ENCODE measurements at regions not wholly inside any gene's neighbourhood (a gene's known extent, or its start where the extent isn't known, plus 50 kb on each side); places are given as distances from the start of the nearest gene placed in this dataset.

- no peak for TF ChIP-seq CTCF (IDR thresholded peaks at IDR 0.05; ENCODE audit: low read depth, low read length, missing input control)
- no peak for TF ChIP-seq REST (IDR thresholded peaks at IDR 0.05)
- no peak for TF ChIP-seq RAD21 (IDR thresholded peaks at IDR 0.05)
Observed at GRCh38 chr12:65631621-65632111, 192.6 kb upstream of the HMGA2 start.

Measured in liver (tissue), 3 donors.